ENCODE measurements at regions not wholly inside any gene's neighbourhood (a gene's known extent, or its start where the extent isn't known, plus 50 kb on each side); places are given as distances from the start of the nearest gene placed in this dataset.

DNA sequence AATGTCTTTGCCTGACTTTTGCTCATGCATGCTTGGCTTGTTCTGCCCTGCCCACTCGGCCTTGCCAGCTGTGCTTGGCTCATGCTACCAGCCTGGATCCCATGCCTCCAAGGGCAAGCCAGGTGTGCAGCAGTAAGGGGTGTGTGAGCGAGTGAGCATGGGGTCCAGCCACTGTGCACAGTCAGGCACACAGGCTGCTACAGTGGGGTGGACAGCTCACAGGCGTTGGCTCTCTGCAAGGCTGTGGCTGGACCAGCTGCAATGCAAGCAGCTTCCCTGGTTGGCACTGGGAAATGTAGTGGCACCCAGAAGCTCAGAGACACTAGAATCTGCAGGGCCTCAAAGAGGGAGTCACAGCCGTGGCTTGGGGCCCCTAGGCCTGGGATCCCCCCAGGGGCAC lies 529.7 kb downstream of the DSC3 start:
- TF ChIP-seq, protein P1, sequence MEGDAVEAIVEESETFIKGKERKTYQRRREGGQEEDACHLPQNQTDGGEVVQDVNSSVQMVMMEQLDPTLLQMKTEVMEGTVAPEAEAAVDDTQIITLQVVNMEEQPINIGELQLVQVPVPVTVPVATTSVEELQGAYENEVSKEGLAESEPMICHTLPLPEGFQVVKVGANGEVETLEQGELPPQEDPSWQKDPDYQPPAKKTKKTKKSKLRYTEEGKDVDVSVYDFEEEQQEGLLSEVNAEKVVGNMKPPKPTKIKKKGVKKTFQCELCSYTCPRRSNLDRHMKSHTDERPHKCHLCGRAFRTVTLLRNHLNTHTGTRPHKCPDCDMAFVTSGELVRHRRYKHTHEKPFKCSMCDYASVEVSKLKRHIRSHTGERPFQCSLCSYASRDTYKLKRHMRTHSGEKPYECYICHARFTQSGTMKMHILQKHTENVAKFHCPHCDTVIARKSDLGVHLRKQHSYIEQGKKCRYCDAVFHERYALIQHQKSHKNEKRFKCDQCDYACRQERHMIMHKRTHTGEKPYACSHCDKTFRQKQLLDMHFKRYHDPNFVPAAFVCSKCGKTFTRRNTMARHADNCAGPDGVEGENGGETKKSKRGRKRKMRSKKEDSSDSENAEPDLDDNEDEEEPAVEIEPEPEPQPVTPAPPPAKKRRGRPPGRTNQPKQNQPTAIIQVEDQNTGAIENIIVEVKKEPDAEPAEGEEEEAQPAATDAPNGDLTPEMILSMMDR (IDR thresholded peaks at IDR 0.05): no peak
- TF ChIP-seq POLR2A (IDR thresholded peaks at IDR 0.05): no peak

Measured in uterus (tissue), 2 donors.